Erythroblast (primary cell): ENCODE measurements at regions not wholly inside any gene's neighbourhood (a gene's known extent, or its start where the extent isn't known, plus 50 kb on each side); places are given as distances from the start of the nearest gene placed in this dataset.

ENCODE experiments used
- GATA1 ChIP-seq: IDR thresholded peaks from 2 replicates; pipeline ENCODE4 v1.6.1; 2011; ENCODE audit warnings: low read depth, mild to moderate bottlenecking, control low read depth, low read length, moderate library complexity
- POLR2A ChIP-seq: IDR thresholded peaks from 2 replicates; pipeline ENCODE4 v1.6.1; 2011; ENCODE audit warnings: mild to moderate bottlenecking, low read length

GRCh38 chr9:73230251-73230650 is 78.6 kb downstream of the ANXA1 start:
- TF ChIP-seq POLR2A (no peak), GATA1 (no peak)
